ENCODE measurements at regions not wholly inside any gene's neighbourhood (a gene's known extent, or its start where the extent isn't known, plus 50 kb on each side); places are given as distances from the start of the nearest gene placed in this dataset.
"Not testable (repeated sequence)": the region's sequence is repeated elsewhere in the genome, so short reads cannot be mapped to it uniquely, and the experiment has no call there.

GRCh38 chr21:9740177-9740941, 781.0 kb upstream of the TPTE start:
- DNase-seq (ENCODE audit: missing footprints); ATAC-seq; intact Hi-C loops (cut with DNase I): not testable (repeated sequence)

GRCh38 chr21:9740991-9741742, 780.2 kb upstream of the TPTE start:
- DNase-seq (ENCODE audit: missing footprints); ATAC-seq; intact Hi-C loops (cut with DNase I): not testable (repeated sequence)

GRCh38 chr21:9743566-9743965, 777.8 kb upstream of the TPTE start:
- intact Hi-C loops (cut with DNase I), result not testable (repeated sequence)

GRCh38 chr21:9744166-9744565, 777.2 kb upstream of the TPTE start:
- intact Hi-C loops (cut with DNase I), result not testable (repeated sequence)
- peak; percentile 2 for ATAC-seq

More at GRCh38 chr21:9743566-9743965, 777.8 kb upstream of the TPTE start:
- ATAC-seq; DNase-seq (ENCODE audit: missing footprints): not testable (repeated sequence)

GRCh38 chr21:9744593-9744992, 776.8 kb upstream of the TPTE start:
- DNase-seq (ENCODE audit: missing footprints); intact Hi-C loops (cut with DNase I): not testable (repeated sequence)
- ATAC-seq, result peak; percentile 32

More at GRCh38 chr21:9744166-9744565, 777.2 kb upstream of the TPTE start:
- DNase-seq (ENCODE audit: missing footprints), result not testable (repeated sequence)

- DNase-seq (ENCODE audit: missing footprints); ATAC-seq; intact Hi-C loops (cut with DNase I): not testable (repeated sequence)
Observed at GRCh38 chr21:9745457-9746108, 775.8 kb upstream of the TPTE start.

- ATAC-seq; intact Hi-C loops (cut with DNase I); DNase-seq (ENCODE audit: missing footprints): not testable (repeated sequence)
Observed at GRCh38 chr21:9746311-9746710, 775.1 kb upstream of the TPTE start.

GRCh38 chr21:9746831-9747606, 774.4 kb upstream of the TPTE start:
- intact Hi-C loops (cut with DNase I); DNase-seq (ENCODE audit: missing footprints); ATAC-seq: not testable (repeated sequence)

GRCh38 chr21:9747870-9748269, 773.5 kb upstream of the TPTE start:
- DNase-seq (ENCODE audit: missing footprints); intact Hi-C loops (cut with DNase I); ATAC-seq: not testable (repeated sequence)

- ATAC-seq; intact Hi-C loops (cut with DNase I); DNase-seq (ENCODE audit: missing footprints): not testable (repeated sequence)
Observed at GRCh38 chr21:9748451-9748850, 772.9 kb upstream of the TPTE start.

GRCh38 chr21:9749741-9750230, 771.6 kb upstream of the TPTE start:
- DNase-seq (ENCODE audit: missing footprints); intact Hi-C loops (cut with DNase I): not testable (repeated sequence)

GRCh38 chr21:9750341-9751086, 770.9 kb upstream of the TPTE start:
- intact Hi-C loops (cut with DNase I), result no loop called here

More at GRCh38 chr21:9749741-9750230, 771.6 kb upstream of the TPTE start:
- not testable (repeated sequence) for ATAC-seq

GRCh38 chr21:9751087-9751585, 770.2 kb upstream of the TPTE start:
- intact Hi-C loops (cut with DNase I); ATAC-seq; DNase-seq (ENCODE audit: missing footprints): not testable (repeated sequence)

More at GRCh38 chr21:9750341-9751086, 770.9 kb upstream of the TPTE start:
- DNase-seq (ENCODE audit: missing footprints) (no peak), ATAC-seq (no peak)

- intact Hi-C loops (cut with DNase I); ATAC-seq; DNase-seq (ENCODE audit: missing footprints): not testable (repeated sequence)
Observed at GRCh38 chr21:9752028-9752427, 769.4 kb upstream of the TPTE start.

GRCh38 chr21:9753441-9753840, 767.9 kb upstream of the TPTE start:
- ATAC-seq; intact Hi-C loops (cut with DNase I); DNase-seq (ENCODE audit: missing footprints): not testable (repeated sequence)

- no peak for ATAC-seq
- DNase-seq (ENCODE audit: missing footprints), result no peak
- intact Hi-C loops (cut with DNase I), result no loop called here
Observed at GRCh38 chr21:9753943-9754342, 767.4 kb upstream of the TPTE start.

- ATAC-seq; DNase-seq (ENCODE audit: missing footprints); intact Hi-C loops (cut with DNase I): not testable (repeated sequence)
Observed at GRCh38 chr21:9754434-9754833, 766.9 kb upstream of the TPTE start.
